ENCODE measurements at regions not wholly inside any gene's neighbourhood (a gene's known extent, or its start where the extent isn't known, plus 50 kb on each side); places are given as distances from the start of the nearest gene placed in this dataset.

DNA sequence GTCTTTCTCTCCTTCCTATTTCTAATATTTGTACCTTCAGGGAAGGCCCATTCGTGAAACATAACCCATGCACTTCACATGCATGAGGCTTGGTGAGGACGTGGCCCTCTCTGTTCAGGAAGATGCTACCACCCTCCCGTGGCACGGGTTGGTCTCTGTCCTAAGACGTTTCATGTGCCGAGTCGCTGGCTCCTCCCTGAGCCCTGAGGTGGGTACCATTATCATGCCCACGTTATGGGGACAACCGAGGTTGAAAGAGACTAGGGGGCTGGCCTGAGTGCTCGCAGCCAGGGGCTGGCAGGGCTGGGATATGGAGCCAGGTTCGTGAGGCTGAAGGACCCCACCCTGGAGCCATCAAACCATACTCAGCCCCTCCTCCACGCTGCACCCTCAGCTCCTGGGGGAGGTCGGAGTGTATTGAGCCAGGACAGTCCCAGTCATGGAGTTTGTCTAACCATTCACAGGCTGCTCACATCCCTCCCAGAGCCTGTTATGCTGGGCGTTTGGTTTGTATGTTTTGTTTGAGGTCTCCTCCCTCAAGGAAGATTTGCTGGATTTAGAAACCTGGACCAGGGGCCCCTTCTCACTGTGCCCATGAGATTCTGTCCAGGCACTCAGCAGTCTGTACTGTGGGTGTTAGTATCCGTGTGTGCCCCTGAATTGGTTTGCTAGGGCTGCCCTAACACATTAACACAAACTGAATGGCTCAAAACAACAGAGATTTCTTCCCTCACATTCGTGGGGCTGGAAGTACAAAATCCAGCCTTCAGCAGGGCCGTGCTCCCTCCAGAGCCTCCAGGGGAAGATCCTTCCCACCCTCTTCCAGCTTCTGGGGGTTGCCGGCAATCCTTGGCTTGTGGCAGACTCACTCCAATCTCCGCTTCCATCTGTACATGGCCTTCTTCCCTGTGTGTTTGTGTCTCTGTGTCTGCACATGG, 88.3 kb downstream of the ANKRD60 start:
- TF ChIP-seq CTCF (conservative IDR thresholded peaks at IDR 0.05; ENCODE audit: low read length) (no peak), EZH2phosphoT487 (IDR thresholded peaks at IDR 0.05; ENCODE audit: borderline replicate concordance) (no peak)
